GM12873 (cell line): ENCODE measurements at regions not wholly inside any gene's neighbourhood (a gene's known extent, or its start where the extent isn't known, plus 50 kb on each side); places are given as distances from the start of the nearest gene placed in this dataset.

Source experiments
- CTCF ChIP-seq: IDR thresholded peaks from 2 replicates; pipeline ENCODE4 v1.5.1; 2012; ENCODE audit warnings: low read depth, mild to moderate bottlenecking, moderate library complexity, low read length, control low read depth; ENCODE audit not compliant: insufficient read depth; ENCODE audit errors: missing control alignments

GRCh38 chr11:95680169-95680929, 109.2 kb downstream of the FAM76B start:
- no peak for TF ChIP-seq CTCF

GRCh38 chr11:95678988-95679387, 110.6 kb downstream of the FAM76B start:
- no peak for TF ChIP-seq CTCF

DNA sequence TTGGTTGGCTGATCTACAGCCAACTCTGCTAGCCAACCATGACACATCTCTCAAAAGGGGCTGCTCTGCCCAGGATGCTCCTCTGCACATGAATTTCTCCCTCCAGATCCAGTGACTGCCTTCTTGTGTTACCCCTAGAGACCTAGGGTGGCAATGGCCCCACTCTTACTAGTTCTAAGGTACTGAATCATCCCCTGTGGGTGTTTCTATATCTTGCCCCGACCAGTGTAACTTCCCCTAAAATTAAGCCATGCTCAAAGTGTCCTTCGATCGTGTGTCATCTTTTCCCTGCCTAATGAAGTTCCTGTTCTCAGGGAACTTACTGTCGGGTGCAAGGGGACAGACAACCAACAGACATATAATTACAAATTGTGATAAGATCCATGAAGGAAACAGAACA, 113.3 kb downstream of the FAM76B start:
- no peak for TF ChIP-seq CTCF

DNA sequence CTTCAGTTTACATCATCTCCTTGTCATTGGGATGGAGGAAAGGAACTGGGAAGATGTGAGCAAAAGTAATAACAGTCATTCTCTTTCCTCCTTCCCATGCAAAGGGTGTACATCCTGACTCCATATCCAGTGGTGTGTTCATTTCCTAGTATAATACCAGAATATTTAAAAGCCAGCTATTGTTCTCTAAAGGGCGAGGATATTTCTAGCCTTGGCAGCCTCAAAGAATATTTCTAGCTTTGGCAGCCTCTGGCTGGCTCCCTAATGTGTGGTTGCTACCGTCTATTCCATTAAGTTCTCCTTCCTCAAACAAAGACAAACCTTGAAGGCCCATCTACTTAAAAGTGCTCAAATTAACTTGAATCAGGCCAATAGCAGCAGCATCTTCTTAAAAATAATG, 114.0 kb downstream of the FAM76B start:
- TF ChIP-seq CTCF, result no peak

- TF ChIP-seq CTCF, result no peak
These were observed 114.8 kb downstream of the FAM76B start for GRCh38 chr11:95674657-95675358.

DNA sequence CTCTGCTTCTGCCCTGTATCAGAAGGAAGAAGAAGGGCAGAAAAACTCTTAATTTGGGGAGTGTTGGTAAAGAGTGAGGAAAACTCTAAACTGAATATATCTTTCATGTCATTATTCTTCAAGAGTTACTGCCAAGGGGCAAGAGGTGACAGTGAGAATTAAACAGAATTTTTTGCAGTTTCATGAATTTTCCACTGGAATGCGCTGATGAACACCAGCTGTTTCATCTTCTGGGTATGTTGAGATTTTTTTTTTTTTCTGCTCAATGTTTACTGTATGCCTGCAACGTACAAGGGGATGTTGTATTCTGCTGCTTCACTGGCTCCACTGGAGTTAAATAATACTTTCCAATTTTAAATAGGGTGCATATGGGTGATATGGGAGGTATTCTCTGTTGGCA, 117.8 kb downstream of the FAM76B start:
- no peak for TF ChIP-seq CTCF

DNA sequence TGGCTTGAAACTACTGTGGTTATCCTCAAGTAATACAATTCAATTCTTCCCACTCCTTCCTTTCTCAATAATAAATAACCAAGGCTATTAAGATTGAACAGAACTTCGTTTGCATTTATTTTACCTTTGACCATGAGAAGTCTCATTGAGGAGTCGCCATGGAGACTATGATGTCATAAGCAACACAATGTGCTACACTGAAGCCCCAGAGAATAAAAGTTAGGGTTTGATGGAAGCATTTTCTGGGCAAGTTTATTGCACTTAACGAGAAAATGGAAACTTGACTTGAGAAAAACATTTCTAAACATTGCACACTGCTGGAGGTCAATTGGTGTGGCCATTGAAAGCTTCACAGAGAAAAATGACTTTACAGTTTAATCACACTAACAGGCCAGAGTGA, 121.5 kb downstream of the FAM76B start:
- no peak for TF ChIP-seq CTCF
